Limb (tissue), 2 donors: ENCODE measurements at regions not wholly inside any gene's neighbourhood (a gene's known extent, or its start where the extent isn't known, plus 50 kb on each side); places are given as distances from the start of the nearest gene placed in this dataset.
"Not testable (repeated sequence)": the region's sequence is repeated elsewhere in the genome, so short reads cannot be mapped to it uniquely, and the experiment has no call there.

ENCODE experiments used
- DNase-seq, 2 donors: peaks; one replicate each; pipeline ENCODE4 v3.0.0-alpha.2; 2016; ENCODE audit errors: extremely low spot score in 2 of 2

GRCh38 chr7:49596701-49597491, 176.5 kb upstream of the VWC2 start:
- no peak for DNase-seq

DNA sequence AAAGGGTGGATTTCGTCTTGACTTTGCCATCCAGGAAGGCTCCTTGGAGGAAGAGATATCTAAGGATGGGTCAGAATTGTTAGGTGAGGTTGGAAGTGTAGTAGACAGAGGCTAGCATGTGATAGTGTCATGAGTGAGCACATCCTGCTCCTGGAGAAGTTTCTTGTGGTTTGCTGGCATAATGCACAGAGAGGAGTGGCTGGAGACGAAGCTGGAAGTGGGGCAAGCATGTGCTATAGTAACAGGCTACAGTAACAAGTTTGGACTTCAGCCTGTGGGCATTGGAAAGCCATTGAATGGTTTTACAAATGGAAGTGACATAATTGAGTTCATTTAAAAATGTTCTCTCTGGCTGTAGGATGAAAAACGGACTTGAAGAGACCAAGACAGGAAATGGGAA, 175.6 kb upstream of the VWC2 start:
- DNase-seq: no peak

DNA sequence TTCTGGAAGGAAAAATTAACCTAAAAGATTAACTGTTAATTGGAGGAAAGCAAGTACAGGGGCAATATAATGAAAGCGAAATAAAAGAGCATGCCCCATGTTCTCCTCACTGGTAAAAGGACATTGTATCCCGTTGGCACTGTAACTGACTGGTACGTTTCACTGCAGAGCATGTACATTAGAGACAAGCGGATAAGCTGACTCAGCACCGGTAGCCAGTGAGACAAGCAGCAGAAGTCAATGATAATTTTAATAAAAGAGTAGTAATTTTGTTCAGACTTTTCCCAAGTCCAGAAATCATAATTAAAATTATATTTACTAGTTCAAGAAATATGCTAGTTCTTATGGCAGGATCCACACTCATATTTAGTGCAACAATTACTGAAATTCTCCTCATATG, 161.5 kb upstream of the VWC2 start:
- DNase-seq: no peak

DNA sequence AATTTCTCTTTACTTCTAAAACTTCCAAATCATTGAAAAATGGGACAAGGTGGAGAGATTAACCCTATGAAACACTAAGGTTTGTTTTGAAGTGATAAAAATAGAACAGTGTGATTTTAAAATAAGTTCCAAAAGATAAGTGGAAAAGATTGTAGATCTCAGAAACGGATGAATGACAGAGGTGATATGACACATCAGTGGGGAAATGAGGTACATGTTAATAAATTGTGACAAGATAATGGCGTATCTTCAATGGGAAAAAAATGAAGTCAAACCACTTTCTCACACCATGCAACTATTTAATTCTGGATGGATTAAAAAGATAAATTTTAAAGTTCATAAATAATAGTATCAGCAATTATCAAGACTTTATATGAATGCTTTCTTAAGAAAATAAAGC, 159.7 kb upstream of the VWC2 start:
- no peak for DNase-seq

GRCh38 chr7:49614974-49615373, 158.5 kb upstream of the VWC2 start:
- DNase-seq: not testable (repeated sequence)

GRCh38 chr7:49618028-49618427, 155.4 kb upstream of the VWC2 start:
- no peak for DNase-seq

GRCh38 chr7:49623943-49624342, 149.5 kb upstream of the VWC2 start:
- DNase-seq: no peak

GRCh38 chr7:49624611-49625010, 148.8 kb upstream of the VWC2 start:
- DNase-seq: no peak

DNA sequence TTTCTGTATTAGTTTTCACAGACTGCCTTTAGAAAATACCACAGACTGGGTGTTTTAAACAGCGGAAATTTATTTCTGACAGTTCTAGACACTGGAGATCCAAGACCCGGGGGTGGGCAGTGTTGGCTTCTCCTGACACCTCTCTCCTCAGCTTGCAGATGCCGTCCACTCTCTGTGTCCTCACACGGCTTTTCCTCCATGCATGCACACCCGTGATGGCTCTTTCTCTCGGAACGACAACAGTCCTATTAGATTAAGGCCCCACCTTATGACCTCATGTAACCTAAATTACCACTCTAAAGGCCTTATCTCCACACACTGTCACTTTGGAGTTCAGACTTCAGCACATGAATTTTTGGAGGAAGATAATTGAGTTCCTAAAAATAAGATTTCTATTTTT, 142.9 kb upstream of the VWC2 start:
- DNase-seq: no peak

GRCh38 chr7:49631071-49631815, 142.2 kb upstream of the VWC2 start:
- no peak for DNase-seq

DNA sequence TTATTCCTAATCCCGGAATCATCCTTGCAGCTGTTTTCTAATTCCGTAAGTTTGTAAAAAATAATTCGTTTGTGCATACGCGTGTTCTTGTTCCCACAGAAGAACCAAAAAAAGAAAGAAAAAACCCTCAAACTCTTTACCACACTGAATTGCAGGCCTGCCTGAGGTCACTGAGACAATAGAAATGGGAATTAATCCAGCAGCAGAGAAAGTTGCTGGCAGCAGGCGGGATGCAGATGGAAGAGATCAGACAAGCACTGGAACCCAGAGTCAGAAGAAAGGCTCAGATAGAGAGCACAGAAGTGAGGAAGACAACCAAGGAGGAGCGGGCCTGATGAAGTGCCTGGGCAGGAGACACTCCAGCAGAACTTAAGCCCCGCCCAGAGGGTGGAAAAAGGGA, 141.5 kb upstream of the VWC2 start:
- DNase-seq: no peak

DNA sequence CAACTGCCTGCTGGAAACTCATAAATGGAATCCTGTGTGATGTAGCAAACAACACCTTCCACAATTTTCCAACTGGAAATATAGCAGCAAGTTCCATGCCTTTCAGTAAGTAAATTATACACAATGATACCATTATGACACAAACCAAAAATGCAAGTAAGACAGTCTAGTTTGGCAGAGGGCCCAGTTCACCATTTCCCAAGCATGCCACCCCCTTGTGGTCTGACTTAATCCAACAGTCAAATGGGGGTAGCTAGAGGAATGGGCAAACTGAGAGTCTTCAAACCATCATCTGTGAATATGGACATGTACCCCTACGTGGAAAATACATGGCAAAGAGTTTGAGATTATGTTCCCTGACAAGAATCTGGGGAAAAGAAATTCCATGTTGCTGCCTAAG, 137.6 kb upstream of the VWC2 start:
- DNase-seq: no peak

DNA sequence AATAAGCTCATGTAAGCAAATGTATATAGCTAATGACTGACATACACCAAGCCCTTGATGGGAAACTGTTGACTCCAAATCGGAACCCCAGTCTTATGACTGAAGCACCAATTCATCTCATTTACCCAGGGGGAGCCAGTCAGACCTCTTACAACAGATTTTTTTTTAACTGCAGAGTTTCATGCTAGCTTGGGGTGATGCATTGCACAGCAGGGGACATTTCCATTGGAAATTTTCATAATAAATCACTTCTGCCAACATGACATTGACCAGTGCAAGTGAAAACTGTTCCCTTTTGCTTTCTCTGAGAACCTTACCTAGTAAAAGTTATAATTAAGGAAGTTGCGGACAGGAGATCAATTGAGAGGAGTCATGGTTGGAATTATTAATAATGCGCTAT, 137.0 kb upstream of the VWC2 start:
- DNase-seq: no peak

GRCh38 chr7:49638166-49638565, 135.3 kb upstream of the VWC2 start:
- no peak for DNase-seq

GRCh38 chr7:49639068-49639593, 134.3 kb upstream of the VWC2 start:
- no peak for DNase-seq

DNA sequence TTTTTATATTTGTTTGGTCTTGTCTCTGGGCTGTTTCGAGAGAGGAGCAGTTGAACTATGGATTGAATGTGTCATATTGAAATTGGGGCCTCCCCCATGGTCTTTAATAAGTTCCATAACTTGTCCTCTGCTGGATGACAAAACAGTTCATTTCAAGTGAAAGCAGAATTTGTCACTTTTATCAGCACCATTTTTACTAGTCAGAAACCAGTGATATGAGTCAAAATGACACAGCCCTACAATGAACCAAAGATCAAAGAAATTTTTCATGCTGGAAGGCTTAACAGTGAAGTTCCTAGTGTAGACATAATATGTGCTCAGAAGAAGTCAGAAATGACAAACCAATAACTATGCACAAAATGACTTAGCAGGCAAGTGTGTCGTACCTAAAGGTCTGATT, 133.6 kb upstream of the VWC2 start:
- no peak for DNase-seq

DNA sequence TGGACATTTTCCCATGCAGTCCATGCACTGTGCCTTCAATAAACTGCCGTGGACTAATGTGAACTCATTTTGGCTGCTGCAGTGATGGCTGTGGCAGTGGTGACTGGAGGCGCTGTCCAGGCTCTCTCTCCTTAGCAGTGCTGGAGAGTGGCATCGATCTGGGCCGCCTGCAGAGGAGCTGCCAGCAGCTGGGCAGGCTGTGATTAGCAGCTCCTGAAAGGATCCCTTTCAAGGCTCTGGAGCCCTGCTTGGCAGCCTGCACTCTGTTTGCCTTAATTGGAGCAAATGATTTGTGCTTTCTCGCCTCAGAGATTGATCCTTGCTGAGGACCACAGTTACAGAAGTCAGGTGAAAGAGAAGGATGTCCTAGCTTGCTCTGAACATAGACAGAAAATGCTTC, 130.1 kb upstream of the VWC2 start:
- peak in 1 of 2 donors; percentile 36 for DNase-seq

- DNase-seq: no peak
Measured at GRCh38 chr7:49643736-49644135, 129.7 kb upstream of the VWC2 start.

DNA sequence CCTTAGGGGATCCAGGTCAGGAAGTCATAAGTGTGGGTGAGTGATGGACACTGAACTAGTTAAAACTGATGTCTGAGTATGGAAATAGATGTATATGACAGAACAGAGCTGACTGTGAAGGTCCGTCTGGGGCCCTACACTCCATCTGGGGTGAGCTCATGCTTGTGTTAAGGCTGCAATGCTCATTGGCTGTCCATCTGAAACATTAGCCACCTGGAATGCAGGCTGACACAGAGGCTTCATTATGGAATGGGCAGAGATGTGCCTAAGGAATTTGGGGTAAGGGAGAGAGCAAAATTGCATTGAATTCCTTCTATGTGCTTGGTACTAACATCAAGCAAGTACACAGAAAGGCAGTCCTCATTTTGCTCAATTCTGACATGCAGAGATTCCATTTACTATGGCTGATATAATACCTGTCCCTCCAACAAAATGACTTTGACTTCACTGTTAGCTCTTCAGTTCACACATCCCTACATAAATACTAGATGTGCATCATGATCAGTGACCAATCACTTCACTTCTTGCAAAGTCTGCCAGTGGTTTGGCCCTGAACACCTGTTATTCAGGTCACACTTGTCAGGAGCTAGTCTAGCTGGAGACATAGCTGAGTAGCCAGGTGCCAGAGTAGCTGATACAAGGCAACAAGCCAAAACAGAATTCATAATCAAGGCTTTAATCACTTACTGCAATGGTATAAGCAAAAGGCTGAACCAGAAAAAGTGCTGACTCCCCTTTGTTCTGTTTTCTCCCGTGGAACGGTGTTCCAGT, 128.9 kb upstream of the VWC2 start:
- DNase-seq: no peak

GRCh38 chr7:49645296-49645695, 128.1 kb upstream of the VWC2 start:
- DNase-seq: no peak

DNA sequence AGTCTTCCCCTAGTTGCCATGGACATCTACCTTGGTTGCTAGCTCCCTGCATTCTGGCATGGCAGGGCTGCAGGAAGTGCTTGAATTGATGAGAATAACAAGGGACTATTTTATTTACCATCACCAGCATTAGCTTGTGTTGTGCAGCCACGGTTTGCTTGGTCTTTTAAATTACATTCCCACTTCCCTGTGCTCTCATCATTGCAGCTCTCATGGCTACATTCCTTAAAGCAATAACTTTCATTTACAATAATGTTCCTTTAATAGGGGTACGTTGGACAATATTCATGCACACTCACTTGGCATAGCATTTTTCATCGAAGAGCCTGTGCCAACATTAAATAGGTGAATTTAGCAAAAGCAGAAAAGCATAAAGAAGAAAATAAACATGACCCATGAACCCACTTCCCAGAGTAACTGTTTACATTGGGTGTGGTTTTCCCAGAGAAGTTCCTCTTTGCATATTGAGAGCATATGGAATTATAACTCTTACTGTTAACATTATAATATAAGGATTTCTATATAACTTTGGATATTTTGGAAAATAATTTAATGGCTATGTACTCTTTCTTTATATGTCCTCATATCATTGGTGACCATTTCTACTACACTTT, 113.2 kb upstream of the VWC2 start:
- no peak for DNase-seq

- DNase-seq: no peak
Measured at GRCh38 chr7:49660976-49661375, 112.5 kb upstream of the VWC2 start.
